ENCODE measurements at regions not wholly inside any gene's neighbourhood (a gene's known extent, or its start where the extent isn't known, plus 50 kb on each side); places are given as distances from the start of the nearest gene placed in this dataset.

- Histone ChIP-seq H3K9ac (ENCODE audit: low read length) (no peak overlapping the region), H3K27ac (ENCODE audit: low read length) (no peak overlapping the region), H3K4me1 (ENCODE audit: insufficient read depth, low read length) (no peaks in the 10 kb centered on the region), H3K9me2 (replicated peaks; ENCODE audit: low read length) (no peaks in the 10 kb centered on the region), H3K4me3 (ENCODE audit: low read length) (no peak overlapping the region), H4K20me1 (ENCODE audit: low read length) (no peaks in the 10 kb centered on the region), H3K4me2 (ENCODE audit: low read length) (no peak overlapping the region), H2AFZ (ENCODE audit: low read length) (no peak overlapping the region), H3K27me3 (ENCODE audit: low read length) (peaks cover 10% of the 10 kb centered on the region; the same call in 1 of the 2 replicates), H3K9me3 (ENCODE audit: low read length) (no peaks in the 10 kb centered on the region), H3F3A (ENCODE audit: low read length, unreplicated experiment) (no peaks in the 10 kb centered on the region), H3K79me2 (ENCODE audit: low read length) (no peaks in the 10 kb centered on the region), H3K36me3 (ENCODE audit: low read depth, low read length) (no peaks in the 10 kb centered on the region)
- ATAC-seq (no peak), DNase-seq (no peak)
- ChIA-PET CTCF (no interaction called here), POLR2A (ENCODE audit: unreplicated experiment) (no interaction called here)
- intact Hi-C loops (cut with micrococcal nuclease): no loop called here
- BruUV-seq (replicated peaks): no TSS peak
- TF ChIP-seq EZH2 (IDR thresholded peaks at IDR 0.05; ENCODE audit: low read length, unreplicated experiment) (no peak), EZH2phosphoT487 (IDR thresholded peaks at IDR 0.05; ENCODE audit: borderline replicate concordance, low read length) (no peak)
- TF ChIP-seq, protein P1, sequence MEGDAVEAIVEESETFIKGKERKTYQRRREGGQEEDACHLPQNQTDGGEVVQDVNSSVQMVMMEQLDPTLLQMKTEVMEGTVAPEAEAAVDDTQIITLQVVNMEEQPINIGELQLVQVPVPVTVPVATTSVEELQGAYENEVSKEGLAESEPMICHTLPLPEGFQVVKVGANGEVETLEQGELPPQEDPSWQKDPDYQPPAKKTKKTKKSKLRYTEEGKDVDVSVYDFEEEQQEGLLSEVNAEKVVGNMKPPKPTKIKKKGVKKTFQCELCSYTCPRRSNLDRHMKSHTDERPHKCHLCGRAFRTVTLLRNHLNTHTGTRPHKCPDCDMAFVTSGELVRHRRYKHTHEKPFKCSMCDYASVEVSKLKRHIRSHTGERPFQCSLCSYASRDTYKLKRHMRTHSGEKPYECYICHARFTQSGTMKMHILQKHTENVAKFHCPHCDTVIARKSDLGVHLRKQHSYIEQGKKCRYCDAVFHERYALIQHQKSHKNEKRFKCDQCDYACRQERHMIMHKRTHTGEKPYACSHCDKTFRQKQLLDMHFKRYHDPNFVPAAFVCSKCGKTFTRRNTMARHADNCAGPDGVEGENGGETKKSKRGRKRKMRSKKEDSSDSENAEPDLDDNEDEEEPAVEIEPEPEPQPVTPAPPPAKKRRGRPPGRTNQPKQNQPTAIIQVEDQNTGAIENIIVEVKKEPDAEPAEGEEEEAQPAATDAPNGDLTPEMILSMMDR (conservative IDR thresholded peaks at IDR 0.05; ENCODE audit: low read depth, low read length): no peak
Measured at GRCh38 chr2:129710670-129711495, 268.6 kb upstream of the RAB6C start.

DNA sequence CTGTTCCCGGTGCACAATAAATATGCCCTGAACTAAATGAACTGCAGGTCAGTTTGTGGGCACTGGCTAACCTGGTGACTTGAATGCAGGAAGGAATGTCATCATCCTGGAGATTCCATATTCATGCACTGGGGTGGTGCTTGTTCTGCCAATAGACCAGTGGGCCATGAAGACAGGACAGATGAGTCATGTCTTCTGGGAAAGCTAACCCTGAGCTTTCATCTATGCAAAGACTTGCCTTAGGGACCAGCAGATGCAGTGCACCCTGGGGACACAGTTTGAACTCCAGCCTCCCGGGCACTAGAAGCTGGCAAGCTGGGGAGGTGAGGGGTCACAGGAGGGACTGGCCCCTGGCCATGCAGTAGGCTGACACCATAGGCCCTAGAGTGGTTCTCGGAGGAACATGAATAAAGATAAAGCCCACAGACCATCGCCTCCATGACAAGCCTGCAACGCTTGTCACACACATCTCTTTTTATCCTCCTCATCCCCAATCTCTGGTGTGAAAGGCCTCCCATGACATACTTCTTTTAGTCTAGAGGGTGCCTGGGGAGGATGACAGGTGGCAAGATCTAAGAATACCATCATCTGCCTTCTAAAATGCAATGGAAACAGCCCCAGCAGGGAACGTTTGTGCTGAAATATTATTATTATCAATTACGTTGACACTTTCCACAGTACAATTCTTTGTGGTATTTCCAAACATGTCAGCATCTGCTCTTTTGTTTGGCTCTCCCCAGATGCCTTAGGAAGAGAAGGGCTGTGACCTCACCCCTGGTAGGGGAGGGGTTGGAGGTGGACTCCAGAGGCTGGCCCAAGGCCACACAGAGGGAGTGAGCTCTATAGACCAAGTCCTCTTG is 267.4 kb upstream of the RAB6C start:
- Histone ChIP-seq H2AFZ (ENCODE audit: low read length) (no peak overlapping the region), H3K36me3 (ENCODE audit: low read depth, low read length) (no peaks in the 10 kb centered on the region), H3K9ac (ENCODE audit: low read length) (no peak overlapping the region), H3K4me2 (ENCODE audit: low read length) (no peak overlapping the region), H3K4me1 (ENCODE audit: insufficient read depth, low read length) (no peaks in the 10 kb centered on the region), H3K27ac (ENCODE audit: low read length) (no peak overlapping the region), H3K4me3 (ENCODE audit: low read length) (no peak overlapping the region), H3K9me3 (ENCODE audit: low read length) (no peaks in the 10 kb centered on the region), H3F3A (ENCODE audit: low read length, unreplicated experiment) (no peaks in the 10 kb centered on the region), H4K20me1 (ENCODE audit: low read length) (no peaks in the 10 kb centered on the region), H3K79me2 (ENCODE audit: low read length) (no peaks in the 10 kb centered on the region), H3K27me3 (ENCODE audit: low read length) (peaks cover 18% of the 10 kb centered on the region), H3K9me2 (replicated peaks; ENCODE audit: low read length) (no peaks in the 10 kb centered on the region)
- ATAC-seq (no peak), DNase-seq (no peak)
- intact Hi-C loops (cut with micrococcal nuclease): no loop called here
- ChIA-PET POLR2A (ENCODE audit: unreplicated experiment) (no interaction called here), CTCF (no interaction called here)
- TF ChIP-seq, protein P1 (conservative IDR thresholded peaks at IDR 0.05; ENCODE audit: low read depth, low read length): no peak
- TF ChIP-seq EZH2 (IDR thresholded peaks at IDR 0.05; ENCODE audit: low read length, unreplicated experiment) (no peak), EZH2phosphoT487 (IDR thresholded peaks at IDR 0.05; ENCODE audit: borderline replicate concordance, low read length) (no peak)
- BruUV-seq (replicated peaks): no TSS peak

GRCh38 chr2:129712676-129712985 is 266.8 kb upstream of the RAB6C start:
- Histone ChIP-seq H3K9ac (ENCODE audit: low read length) (no peak overlapping the region), H3K4me3 (ENCODE audit: low read length) (no peak overlapping the region), H3K27me3 (ENCODE audit: low read length) (peaks cover 18% of the 10 kb centered on the region), H3K4me1 (ENCODE audit: insufficient read depth, low read length) (no peaks in the 10 kb centered on the region), H3K9me2 (replicated peaks; ENCODE audit: low read length) (no peaks in the 10 kb centered on the region), H3K4me2 (ENCODE audit: low read length) (no peak overlapping the region), H3K36me3 (ENCODE audit: low read depth, low read length) (no peaks in the 10 kb centered on the region), H3K79me2 (ENCODE audit: low read length) (no peaks in the 10 kb centered on the region), H3K9me3 (ENCODE audit: low read length) (no peaks in the 10 kb centered on the region), H4K20me1 (ENCODE audit: low read length) (no peaks in the 10 kb centered on the region), H3K27ac (ENCODE audit: low read length) (no peak overlapping the region), H2AFZ (ENCODE audit: low read length) (no peak overlapping the region), H3F3A (ENCODE audit: low read length, unreplicated experiment) (no peaks in the 10 kb centered on the region)
- POLR2A ChIA-PET (ENCODE audit: unreplicated experiment): no interaction called here
- BruUV-seq (replicated peaks): no TSS peak
- CTCF ChIA-PET: no interaction called here
- intact Hi-C loops (cut with micrococcal nuclease): no loop called here
- no peak for ATAC-seq
- no peak for DNase-seq
- TF ChIP-seq EZH2phosphoT487 (IDR thresholded peaks at IDR 0.05; ENCODE audit: borderline replicate concordance, low read length) (no peak), EZH2 (IDR thresholded peaks at IDR 0.05; ENCODE audit: low read length, unreplicated experiment) (no peak)
- TF ChIP-seq, protein P1 (conservative IDR thresholded peaks at IDR 0.05; ENCODE audit: low read depth, low read length): no peak
